ENCODE measurements at regions not wholly inside any gene's neighbourhood (a gene's known extent, or its start where the extent isn't known, plus 50 kb on each side); places are given as distances from the start of the nearest gene placed in this dataset.
"Not testable (repeated sequence)": the region's sequence is repeated elsewhere in the genome, so short reads cannot be mapped to it uniquely, and the experiment has no call there.

GRCh38 chr21:17699524-17700189, 87.0 kb upstream of the BTG3 start (continued):
- TF ChIP-seq, protein P1, sequence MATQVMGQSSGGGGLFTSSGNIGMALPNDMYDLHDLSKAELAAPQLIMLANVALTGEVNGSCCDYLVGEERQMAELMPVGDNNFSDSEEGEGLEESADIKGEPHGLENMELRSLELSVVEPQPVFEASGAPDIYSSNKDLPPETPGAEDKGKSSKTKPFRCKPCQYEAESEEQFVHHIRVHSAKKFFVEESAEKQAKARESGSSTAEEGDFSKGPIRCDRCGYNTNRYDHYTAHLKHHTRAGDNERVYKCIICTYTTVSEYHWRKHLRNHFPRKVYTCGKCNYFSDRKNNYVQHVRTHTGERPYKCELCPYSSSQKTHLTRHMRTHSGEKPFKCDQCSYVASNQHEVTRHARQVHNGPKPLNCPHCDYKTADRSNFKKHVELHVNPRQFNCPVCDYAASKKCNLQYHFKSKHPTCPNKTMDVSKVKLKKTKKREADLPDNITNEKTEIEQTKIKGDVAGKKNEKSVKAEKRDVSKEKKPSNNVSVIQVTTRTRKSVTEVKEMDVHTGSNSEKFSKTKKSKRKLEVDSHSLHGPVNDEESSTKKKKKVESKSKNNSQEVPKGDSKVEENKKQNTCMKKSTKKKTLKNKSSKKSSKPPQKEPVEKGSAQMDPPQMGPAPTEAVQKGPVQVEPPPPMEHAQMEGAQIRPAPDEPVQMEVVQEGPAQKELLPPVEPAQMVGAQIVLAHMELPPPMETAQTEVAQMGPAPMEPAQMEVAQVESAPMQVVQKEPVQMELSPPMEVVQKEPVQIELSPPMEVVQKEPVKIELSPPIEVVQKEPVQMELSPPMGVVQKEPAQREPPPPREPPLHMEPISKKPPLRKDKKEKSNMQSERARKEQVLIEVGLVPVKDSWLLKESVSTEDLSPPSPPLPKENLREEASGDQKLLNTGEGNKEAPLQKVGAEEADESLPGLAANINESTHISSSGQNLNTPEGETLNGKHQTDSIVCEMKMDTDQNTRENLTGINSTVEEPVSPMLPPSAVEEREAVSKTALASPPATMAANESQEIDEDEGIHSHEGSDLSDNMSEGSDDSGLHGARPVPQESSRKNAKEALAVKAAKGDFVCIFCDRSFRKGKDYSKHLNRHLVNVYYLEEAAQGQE (IDR thresholded peaks at IDR 0.05; ENCODE audit: unreplicated experiment) = no peak
- TF ChIP-seq STAT1 (IDR thresholded peaks at IDR 0.05; ENCODE audit: unreplicated experiment) (no peak), CTCF (conservative IDR thresholded peaks at IDR 0.05; ENCODE audit: low read depth in 2 of 2) (no peak), CREB1 (CRISPR knock-in tag; IDR thresholded peaks at IDR 0.05; ENCODE audit: low read depth) (no peak), NANOG (IDR thresholded peaks at IDR 0.05; ENCODE audit: borderline replicate concordance) (no peak)

DNA sequence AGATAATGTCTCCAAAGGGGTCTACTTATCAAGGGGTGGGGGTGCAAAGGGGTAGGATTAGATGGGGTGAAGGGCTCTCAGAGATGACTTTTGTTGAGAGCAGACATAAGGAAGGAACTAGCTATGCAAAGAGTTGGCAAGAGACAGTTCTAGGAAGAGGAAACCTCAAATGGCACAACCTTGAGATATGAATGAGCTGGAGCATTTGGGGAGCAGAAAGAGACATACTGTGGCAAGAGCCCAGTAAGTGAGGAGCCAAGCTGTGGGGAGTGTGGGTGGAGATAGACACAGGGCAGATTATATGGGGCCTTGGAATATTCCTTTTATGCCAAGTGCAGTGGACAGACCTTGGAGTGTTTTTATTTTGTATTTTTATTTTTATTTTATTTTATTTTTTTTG, 84.8 kb upstream of the BTG3 start:
- Histone ChIP-seq H3K9me2 (ENCODE audit: insufficient read depth) (peaks cover 16% of the 10 kb centered on the region), H2AFZ (no peak overlapping the region), H3K27ac (ENCODE audit: low read depth) (no peak overlapping the region), H3F3A (replicated peaks; ENCODE audit: low read depth) (no peaks in the 10 kb centered on the region), H3K4me1 (ENCODE audit: insufficient read depth) (no peaks in the 10 kb centered on the region; the same call in 1 of the 2 replicates), H3K4me2 (no peak overlapping the region), H4K20me1 (replicated peaks; ENCODE audit: insufficient read depth) (no peaks in the 10 kb centered on the region), H3K4me3 (no peak overlapping the region), H3K27me3 (ENCODE audit: insufficient read depth) (no peaks in the 10 kb centered on the region), H3K79me2 (replicated peaks; ENCODE audit: insufficient read depth) (no peaks in the 10 kb centered on the region), H3K36me3 (ENCODE audit: insufficient read depth) (no peaks in the 10 kb centered on the region)
- ATAC-seq = no peak
- peaks cover 5% of the 10 kb centered on the region for H3K36me3 Mint-ChIP-seq (ENCODE audit: low read depth)
- no peak for TF ChIP-seq CREB1 (CRISPR knock-in tag; IDR thresholded peaks at IDR 0.05; ENCODE audit: low read depth)
- no peaks in the 10 kb centered on the region for H3K4me1 Mint-ChIP-seq
- H3K27me3 Mint-ChIP-seq (ENCODE audit: insufficient read depth, low read depth, poor library complexity) = peaks cover 8% of the 10 kb centered on the region
- H3K4me3 Mint-ChIP-seq = no peak overlapping the region
- no peak for DNase-seq (ENCODE audit: low spot score)
- H3K9me3 Mint-ChIP-seq = peaks cover 28% of the 10 kb centered on the region
- no peak overlapping the region for H3K27ac Mint-ChIP-seq

DNA sequence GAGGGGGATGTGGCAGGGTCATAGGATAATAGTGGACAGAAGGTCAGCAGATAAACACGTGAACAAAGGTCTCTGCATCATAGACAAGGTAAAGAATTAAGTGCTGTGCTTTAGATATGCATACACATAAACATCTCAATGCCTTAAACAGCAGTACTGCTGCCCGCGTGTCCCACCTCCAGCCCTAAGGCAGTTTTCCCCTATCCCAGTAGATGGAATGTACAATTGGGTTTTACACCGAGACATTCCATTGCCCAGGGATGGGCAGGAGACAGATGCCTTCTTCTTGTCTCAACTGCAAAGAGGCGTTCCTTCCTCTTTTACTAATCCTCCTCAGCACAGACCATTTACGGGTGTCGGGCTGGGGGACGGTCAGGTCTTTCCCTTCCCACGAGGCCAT, 81.7 kb upstream of the BTG3 start:
- H3K9me3 Mint-ChIP-seq = peaks cover 27% of the 10 kb centered on the region
- H3K27ac Mint-ChIP-seq, H3K4me3 Mint-ChIP-seq: not testable (repeated sequence)

More for the DNA sequence above, 81.7 kb upstream of the BTG3 start:
- ATAC-seq; H3K4me2 ChIP-seq; H3K27me3 Mint-ChIP-seq (ENCODE audit: insufficient read depth, low read depth, poor library complexity); H2AFZ ChIP-seq; H3K4me1 ChIP-seq (ENCODE audit: insufficient read depth); H3F3A ChIP-seq (replicated peaks; ENCODE audit: low read depth); H3K36me3 ChIP-seq (ENCODE audit: insufficient read depth); H3K79me2 ChIP-seq (replicated peaks; ENCODE audit: insufficient read depth); H3K27ac ChIP-seq (ENCODE audit: low read depth); DNase-seq (ENCODE audit: low spot score); H3K27me3 ChIP-seq (ENCODE audit: insufficient read depth); H3K4me3 ChIP-seq; H4K20me1 ChIP-seq (replicated peaks; ENCODE audit: insufficient read depth); H3K36me3 Mint-ChIP-seq (ENCODE audit: low read depth): not testable (repeated sequence)
- peaks cover 13% of the 10 kb centered on the region for H3K4me1 Mint-ChIP-seq
- H3K9me2 ChIP-seq (ENCODE audit: insufficient read depth) = peaks cover 20% of the 10 kb centered on the region
